ENCODE measurements at regions not wholly inside any gene's neighbourhood (a gene's known extent, or its start where the extent isn't known, plus 50 kb on each side); places are given as distances from the start of the nearest gene placed in this dataset.

DNA sequence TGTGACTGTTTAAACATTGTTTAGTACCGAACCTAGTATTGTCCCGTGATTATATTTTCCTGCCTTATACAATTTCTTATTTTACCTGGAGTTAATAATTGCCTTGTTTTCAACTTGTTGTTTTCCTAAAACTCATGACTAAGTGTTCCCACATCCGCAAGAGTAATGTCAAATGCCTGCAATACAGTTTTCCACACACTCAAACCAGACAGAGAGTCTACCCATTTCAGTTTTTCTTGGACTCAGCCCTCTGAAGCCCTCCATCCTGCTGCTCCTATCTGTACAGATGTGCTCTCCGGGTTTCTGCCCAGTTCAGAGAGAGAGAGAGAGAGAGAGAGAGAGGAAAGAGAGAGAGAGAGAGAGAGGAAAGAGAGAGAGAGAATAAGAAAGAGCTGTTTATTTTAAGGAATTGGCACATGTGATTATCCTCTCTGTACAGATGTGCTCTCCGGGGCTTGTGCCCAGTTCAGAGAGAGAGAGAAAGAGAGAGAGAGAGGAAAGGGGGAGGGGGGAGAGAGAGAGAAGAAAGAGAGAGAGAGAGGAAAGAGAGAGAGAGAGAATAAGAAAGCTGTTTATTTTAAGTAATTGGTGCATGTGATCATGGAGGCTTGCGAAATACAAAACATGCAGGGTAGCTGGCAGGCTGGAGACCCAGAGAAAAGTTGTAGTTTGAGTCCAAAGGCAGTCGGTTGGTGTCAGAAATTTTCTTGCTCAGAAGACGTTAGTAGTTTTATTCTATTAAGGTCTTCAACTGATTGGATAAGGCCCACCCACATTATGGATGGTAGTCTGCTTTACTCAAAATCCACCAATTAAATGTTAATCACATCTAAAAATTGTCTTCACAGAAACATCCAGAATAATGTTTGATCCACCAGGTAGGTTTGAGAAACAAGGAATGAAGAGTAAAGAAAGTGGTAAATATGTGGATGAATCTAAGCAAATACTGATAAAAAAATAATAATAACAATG is 104.1 kb upstream of the GOLGA8J start:
- TF ChIP-seq FOXJ3 (CRISPR knock-in tag; IDR thresholded peaks at IDR 0.05; ENCODE audit: borderline replicate concordance) (no peak), JUN (CRISPR knock-in tag; IDR thresholded peaks at IDR 0.05) (no peak), NFATC4 (CRISPR knock-in tag; IDR thresholded peaks at IDR 0.05) (no peak)
- TF ChIP-seq, protein P1, sequence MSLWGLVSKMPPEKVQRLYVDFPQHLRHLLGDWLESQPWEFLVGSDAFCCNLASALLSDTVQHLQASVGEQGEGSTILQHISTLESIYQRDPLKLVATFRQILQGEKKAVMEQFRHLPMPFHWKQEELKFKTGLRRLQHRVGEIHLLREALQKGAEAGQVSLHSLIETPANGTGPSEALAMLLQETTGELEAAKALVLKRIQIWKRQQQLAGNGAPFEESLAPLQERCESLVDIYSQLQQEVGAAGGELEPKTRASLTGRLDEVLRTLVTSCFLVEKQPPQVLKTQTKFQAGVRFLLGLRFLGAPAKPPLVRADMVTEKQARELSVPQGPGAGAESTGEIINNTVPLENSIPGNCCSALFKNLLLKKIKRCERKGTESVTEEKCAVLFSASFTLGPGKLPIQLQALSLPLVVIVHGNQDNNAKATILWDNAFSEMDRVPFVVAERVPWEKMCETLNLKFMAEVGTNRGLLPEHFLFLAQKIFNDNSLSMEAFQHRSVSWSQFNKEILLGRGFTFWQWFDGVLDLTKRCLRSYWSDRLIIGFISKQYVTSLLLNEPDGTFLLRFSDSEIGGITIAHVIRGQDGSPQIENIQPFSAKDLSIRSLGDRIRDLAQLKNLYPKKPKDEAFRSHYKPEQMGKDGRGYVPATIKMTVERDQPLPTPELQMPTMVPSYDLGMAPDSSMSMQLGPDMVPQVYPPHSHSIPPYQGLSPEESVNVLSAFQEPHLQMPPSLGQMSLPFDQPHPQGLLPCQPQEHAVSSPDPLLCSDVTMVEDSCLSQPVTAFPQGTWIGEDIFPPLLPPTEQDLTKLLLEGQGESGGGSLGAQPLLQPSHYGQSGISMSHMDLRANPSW (CRISPR knock-in tag; conservative IDR thresholded peaks at IDR 0.05; ENCODE audit: low read depth): no peak
- TF ChIP-seq, protein P2, sequence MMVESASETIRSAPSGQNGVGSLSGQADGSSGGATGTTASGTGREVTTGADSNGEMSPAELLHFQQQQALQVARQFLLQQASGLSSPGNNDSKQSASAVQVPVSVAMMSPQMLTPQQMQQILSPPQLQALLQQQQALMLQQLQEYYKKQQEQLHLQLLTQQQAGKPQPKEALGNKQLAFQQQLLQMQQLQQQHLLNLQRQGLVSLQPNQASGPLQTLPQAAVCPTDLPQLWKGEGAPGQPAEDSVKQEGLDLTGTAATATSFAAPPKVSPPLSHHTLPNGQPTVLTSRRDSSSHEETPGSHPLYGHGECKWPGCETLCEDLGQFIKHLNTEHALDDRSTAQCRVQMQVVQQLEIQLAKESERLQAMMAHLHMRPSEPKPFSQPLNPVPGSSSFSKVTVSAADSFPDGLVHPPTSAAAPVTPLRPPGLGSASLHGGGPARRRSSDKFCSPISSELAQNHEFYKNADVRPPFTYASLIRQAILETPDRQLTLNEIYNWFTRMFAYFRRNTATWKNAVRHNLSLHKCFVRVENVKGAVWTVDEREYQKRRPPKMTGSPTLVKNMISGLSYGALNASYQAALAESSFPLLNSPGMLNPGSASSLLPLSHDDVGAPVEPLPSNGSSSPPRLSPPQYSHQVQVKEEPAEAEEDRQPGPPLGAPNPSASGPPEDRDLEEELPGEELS (CRISPR knock-in tag; IDR thresholded peaks at IDR 0.05): no peak
- TF ChIP-seq, protein P3, sequence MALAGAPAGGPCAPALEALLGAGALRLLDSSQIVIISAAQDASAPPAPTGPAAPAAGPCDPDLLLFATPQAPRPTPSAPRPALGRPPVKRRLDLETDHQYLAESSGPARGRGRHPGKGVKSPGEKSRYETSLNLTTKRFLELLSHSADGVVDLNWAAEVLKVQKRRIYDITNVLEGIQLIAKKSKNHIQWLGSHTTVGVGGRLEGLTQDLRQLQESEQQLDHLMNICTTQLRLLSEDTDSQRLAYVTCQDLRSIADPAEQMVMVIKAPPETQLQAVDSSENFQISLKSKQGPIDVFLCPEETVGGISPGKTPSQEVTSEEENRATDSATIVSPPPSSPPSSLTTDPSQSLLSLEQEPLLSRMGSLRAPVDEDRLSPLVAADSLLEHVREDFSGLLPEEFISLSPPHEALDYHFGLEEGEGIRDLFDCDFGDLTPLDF (CRISPR knock-in tag; IDR thresholded peaks at IDR 0.05): no peak
- TF ChIP-seq, protein P4, sequence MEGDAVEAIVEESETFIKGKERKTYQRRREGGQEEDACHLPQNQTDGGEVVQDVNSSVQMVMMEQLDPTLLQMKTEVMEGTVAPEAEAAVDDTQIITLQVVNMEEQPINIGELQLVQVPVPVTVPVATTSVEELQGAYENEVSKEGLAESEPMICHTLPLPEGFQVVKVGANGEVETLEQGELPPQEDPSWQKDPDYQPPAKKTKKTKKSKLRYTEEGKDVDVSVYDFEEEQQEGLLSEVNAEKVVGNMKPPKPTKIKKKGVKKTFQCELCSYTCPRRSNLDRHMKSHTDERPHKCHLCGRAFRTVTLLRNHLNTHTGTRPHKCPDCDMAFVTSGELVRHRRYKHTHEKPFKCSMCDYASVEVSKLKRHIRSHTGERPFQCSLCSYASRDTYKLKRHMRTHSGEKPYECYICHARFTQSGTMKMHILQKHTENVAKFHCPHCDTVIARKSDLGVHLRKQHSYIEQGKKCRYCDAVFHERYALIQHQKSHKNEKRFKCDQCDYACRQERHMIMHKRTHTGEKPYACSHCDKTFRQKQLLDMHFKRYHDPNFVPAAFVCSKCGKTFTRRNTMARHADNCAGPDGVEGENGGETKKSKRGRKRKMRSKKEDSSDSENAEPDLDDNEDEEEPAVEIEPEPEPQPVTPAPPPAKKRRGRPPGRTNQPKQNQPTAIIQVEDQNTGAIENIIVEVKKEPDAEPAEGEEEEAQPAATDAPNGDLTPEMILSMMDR (IDR thresholded peaks at IDR 0.05): no peak

All from WTC11 (cell line).